ENCODE measurements at regions not wholly inside any gene's neighbourhood (a gene's known extent, or its start where the extent isn't known, plus 50 kb on each side); places are given as distances from the start of the nearest gene placed in this dataset.
"Not testable (repeated sequence)": the region's sequence is repeated elsewhere in the genome, so short reads cannot be mapped to it uniquely, and the experiment has no call there.

GRCh38 chr18:55762424-55762823 lies 174.4 kb upstream of the TCF4 start:
- no peak for DNase-seq

- DNase-seq, result no peak
Measured at GRCh38 chr18:55753643-55754263, 165.8 kb upstream of the TCF4 start.

GRCh38 chr18:55751476-55751875 lies 163.5 kb upstream of the TCF4 start:
- no peak for DNase-seq

GRCh38 chr18:55748227-55748738 lies 160.3 kb upstream of the TCF4 start:
- no peak for DNase-seq

- DNase-seq, result no peak
Measured at GRCh38 chr18:55744206-55744605, 156.2 kb upstream of the TCF4 start.

- DNase-seq, result no peak
Measured at GRCh38 chr18:55743736-55744135, 155.7 kb upstream of the TCF4 start.

- no peak for DNase-seq
Measured at GRCh38 chr18:55743133-55743532, 155.1 kb upstream of the TCF4 start.

- DNase-seq, result no peak
Measured at GRCh38 chr18:55739488-55739887, 151.5 kb upstream of the TCF4 start.

- DNase-seq, result no peak
Measured at GRCh38 chr18:55738483-55739114, 150.6 kb upstream of the TCF4 start.

- DNase-seq, result no peak
Measured at GRCh38 chr18:55737781-55738468, 149.9 kb upstream of the TCF4 start.

GRCh38 chr18:55737266-55737665 lies 149.3 kb upstream of the TCF4 start:
- no peak for DNase-seq

- no peak for DNase-seq
Measured at GRCh38 chr18:55735969-55736368, 148.0 kb upstream of the TCF4 start.

- DNase-seq, result no peak
Measured at GRCh38 chr18:55735199-55735855, 147.3 kb upstream of the TCF4 start.

- DNase-seq, result no peak
Measured at GRCh38 chr18:55732227-55733106, 144.5 kb upstream of the TCF4 start.

- no peak for DNase-seq
Measured at GRCh38 chr18:55731594-55732042, 143.6 kb upstream of the TCF4 start.

- not testable (repeated sequence) for DNase-seq
Measured at GRCh38 chr18:55721006-55721405, 133.0 kb upstream of the TCF4 start.

- DNase-seq, result no peak
Measured at GRCh38 chr18:55713707-55714106, 125.7 kb upstream of the TCF4 start.

GRCh38 chr18:55706898-55707297 lies 118.9 kb upstream of the TCF4 start:
- DNase-seq, result no peak

GRCh38 chr18:55699233-55699765 lies 111.3 kb upstream of the TCF4 start:
- DNase-seq, result no peak

GRCh38 chr18:55696811-55697210 lies 108.8 kb upstream of the TCF4 start:
- DNase-seq, result no peak

- no peak for DNase-seq
Measured at GRCh38 chr18:55695091-55695490, 107.1 kb upstream of the TCF4 start.

GRCh38 chr18:55694291-55694690 lies 106.3 kb upstream of the TCF4 start:
- no peak for DNase-seq
